ENCODE measurements at regions not wholly inside any gene's neighbourhood (a gene's known extent, or its start where the extent isn't known, plus 50 kb on each side); places are given as distances from the start of the nearest gene placed in this dataset.

DNA sequence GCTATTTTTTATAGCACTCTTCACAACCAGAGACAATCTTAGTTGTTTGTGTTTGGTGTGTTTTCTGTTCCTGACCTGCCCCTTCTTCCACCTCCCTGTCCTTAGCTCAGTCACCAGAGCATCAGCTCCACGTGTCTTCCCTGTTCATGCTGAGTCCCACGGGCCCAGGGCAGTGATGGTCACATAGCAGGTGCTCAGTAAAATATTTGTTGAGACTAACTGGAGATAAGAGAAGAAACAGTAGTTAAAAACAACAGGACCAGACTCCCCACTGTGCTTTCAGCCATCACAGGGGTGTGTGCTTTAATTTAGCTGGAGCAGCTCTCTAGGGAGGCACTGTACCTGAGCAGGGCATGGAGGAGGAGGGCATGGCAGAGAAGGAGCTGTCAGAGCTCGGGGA is 307.3 kb upstream of the ZNF32 start:
- intact Hi-C loops (cut with DNase I), result no loop called here
- TF ChIP-seq POLR2A (IDR thresholded peaks at IDR 0.05; ENCODE audit: low read depth) (no peak), EP300 (IDR thresholded peaks at IDR 0.05) (no peak), POLR2AphosphoS5 (IDR thresholded peaks at IDR 0.05) (no peak)
- WGBS, result 77% methylated on average over 3 of the region's 3 CpGs

DNA sequence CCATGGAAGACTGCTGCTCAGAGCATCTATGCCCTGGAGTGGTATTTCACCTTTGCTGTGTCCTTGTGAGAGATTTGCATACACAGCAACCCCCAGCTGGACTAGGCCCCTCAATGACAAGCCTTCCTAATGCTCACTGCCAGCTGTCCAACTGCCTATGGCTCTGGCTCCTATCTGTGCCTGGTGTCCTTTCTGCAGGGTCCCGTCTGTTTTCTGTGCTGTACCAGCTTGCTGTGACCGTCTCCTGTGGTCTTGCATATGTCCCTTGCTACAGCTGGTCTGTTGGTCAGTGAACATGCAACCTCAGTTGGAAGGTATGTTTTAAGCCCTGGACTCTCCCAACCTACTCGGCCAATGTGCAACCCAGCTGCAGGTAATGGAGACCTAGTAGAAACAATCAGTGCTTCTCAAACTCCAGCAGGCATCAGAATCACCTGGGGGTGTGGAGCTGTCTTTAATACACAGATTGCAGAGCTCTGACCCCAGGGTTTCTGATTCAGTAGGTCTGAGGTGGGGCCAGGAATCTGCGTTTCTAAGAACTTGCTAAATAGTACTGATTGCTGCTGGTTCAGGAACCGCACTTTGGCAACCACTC is 306.4 kb upstream of the ZNF32 start:
- Histone ChIP-seq H3K36me3 (no peaks in the 10 kb centered on the region), H3K27me3 (no peaks in the 10 kb centered on the region), H3K4me3 (no peak overlapping the region), H3K4me1 (no peaks in the 10 kb centered on the region), H3K27ac (replicated peaks in 1 of 4) (no peak overlapping the region), H3K9me3 (peaks cover 0 to 5% (median 2%) of the 10 kb centered on the region in 4 donors)
- WGBS, result 94% methylated on average over 5 of the region's 5 CpGs
- peak; percentile 86 for DNase-seq (ENCODE audit: extremely low spot score)
- intact Hi-C loops (cut with DNase I), result no loop called here
- TF ChIP-seq, protein P1, sequence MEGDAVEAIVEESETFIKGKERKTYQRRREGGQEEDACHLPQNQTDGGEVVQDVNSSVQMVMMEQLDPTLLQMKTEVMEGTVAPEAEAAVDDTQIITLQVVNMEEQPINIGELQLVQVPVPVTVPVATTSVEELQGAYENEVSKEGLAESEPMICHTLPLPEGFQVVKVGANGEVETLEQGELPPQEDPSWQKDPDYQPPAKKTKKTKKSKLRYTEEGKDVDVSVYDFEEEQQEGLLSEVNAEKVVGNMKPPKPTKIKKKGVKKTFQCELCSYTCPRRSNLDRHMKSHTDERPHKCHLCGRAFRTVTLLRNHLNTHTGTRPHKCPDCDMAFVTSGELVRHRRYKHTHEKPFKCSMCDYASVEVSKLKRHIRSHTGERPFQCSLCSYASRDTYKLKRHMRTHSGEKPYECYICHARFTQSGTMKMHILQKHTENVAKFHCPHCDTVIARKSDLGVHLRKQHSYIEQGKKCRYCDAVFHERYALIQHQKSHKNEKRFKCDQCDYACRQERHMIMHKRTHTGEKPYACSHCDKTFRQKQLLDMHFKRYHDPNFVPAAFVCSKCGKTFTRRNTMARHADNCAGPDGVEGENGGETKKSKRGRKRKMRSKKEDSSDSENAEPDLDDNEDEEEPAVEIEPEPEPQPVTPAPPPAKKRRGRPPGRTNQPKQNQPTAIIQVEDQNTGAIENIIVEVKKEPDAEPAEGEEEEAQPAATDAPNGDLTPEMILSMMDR (IDR thresholded peaks at IDR 0.05), result no peak
- TF ChIP-seq POLR2A (IDR thresholded peaks at IDR 0.05; ENCODE audit: low read depth) (no peak), POLR2AphosphoS5 (IDR thresholded peaks at IDR 0.05) (no peak), EP300 (IDR thresholded peaks at IDR 0.05) (no peak)

More for the DNA sequence above, 307.3 kb upstream of the ZNF32 start:
- peaks cover 0 to 5% (median 2%) of the 10 kb centered on the region in 4 donors for H3K9me3 ChIP-seq
- no peaks in the 10 kb centered on the region for H3K4me1 ChIP-seq
- no peak overlapping the region for H3K4me3 ChIP-seq
- H3K27ac ChIP-seq (replicated peaks in 1 of 4), result no peak overlapping the region
- H3K27me3 ChIP-seq, result no peaks in the 10 kb centered on the region
- DNase-seq (ENCODE audit: extremely low spot score), result peak; percentile 75
- no peaks in the 10 kb centered on the region for H3K36me3 ChIP-seq

DNA sequence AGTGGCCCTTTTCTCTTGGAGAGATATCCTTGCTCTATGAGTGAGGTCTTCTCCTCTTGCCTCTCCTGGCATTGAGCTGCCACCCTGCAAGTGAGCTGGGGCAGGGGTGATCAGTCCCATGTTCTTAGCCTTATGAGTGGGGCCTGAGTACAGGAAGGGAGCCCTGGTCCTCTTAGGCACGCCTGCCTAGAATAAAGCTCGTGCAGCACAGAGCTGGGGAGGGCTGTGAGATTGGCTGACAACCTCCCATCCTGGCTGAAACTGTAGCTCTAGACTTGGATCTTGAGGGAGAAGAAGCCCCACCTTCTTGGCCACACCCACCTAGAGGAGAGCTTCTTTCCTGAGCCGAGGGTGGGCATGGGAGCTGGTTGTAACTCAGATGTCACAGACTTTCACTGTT is 305.0 kb upstream of the ZNF32 start:
- WGBS, result 81% methylated on average over 3 of the region's 3 CpGs
- H3K9me3 ChIP-seq, result peaks cover 0 to 5% (median 2%) of the 10 kb centered on the region in 4 donors
- peak; percentile 60 for DNase-seq (ENCODE audit: extremely low spot score)
- no peaks in the 10 kb centered on the region for H3K36me3 ChIP-seq
- intact Hi-C loops (cut with DNase I), result no loop called here
- no peaks in the 10 kb centered on the region for H3K4me1 ChIP-seq
- no peak overlapping the region for H3K4me3 ChIP-seq
- no peaks in the 10 kb centered on the region for H3K27me3 ChIP-seq
- no peak overlapping the region for H3K27ac ChIP-seq (replicated peaks in 1 of 4)
- TF ChIP-seq POLR2AphosphoS5 (IDR thresholded peaks at IDR 0.05), result no peak

DNA sequence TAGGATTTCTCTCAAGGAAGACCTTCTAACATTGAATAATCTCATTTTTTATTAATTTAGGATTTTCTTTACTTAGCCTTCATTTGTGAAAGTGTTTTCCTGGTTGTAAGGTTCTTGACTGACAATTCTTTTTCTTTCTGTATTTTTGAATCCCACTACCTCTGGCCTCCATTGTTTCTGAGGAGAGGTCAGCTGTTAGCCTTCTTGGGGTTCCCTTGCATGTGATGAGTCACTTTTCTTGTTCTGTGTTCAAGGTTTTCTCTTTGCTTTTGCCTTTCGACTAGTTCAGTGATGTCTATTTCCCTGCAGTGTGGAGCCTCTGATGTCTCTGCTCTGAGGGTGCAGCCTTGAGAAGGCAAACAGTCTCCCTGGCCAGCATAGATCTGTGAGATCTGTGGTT is 304.1 kb upstream of the ZNF32 start:
- TF ChIP-seq, protein P1 (IDR thresholded peaks at IDR 0.05), result no peak
- TF ChIP-seq POLR2AphosphoS5 (IDR thresholded peaks at IDR 0.05), result no peak
- no peak for TF ChIP-seq EP300 (IDR thresholded peaks at IDR 0.05)
- TF ChIP-seq POLR2A (IDR thresholded peaks at IDR 0.05; ENCODE audit: low read depth), result no peak
- intact Hi-C loops (cut with DNase I), result no loop called here
- H3K36me3 ChIP-seq, result no peaks in the 10 kb centered on the region
- H3K27ac ChIP-seq (replicated peaks in 1 of 4), result no peak overlapping the region
- H3K27me3 ChIP-seq, result no peaks in the 10 kb centered on the region
- peak; percentile 47 for DNase-seq (ENCODE audit: extremely low spot score)
- H3K9me3 ChIP-seq, result peaks cover 0 to 5% (median 2%) of the 10 kb centered on the region in 4 donors
- H3K4me1 ChIP-seq, result no peaks in the 10 kb centered on the region
- 95% methylated on average over 1 of the region's 1 CpG for WGBS
- H3K4me3 ChIP-seq, result no peak overlapping the region

- no peak for DNase-seq (ENCODE audit: extremely low spot score)
- TF ChIP-seq POLR2AphosphoS5 (IDR thresholded peaks at IDR 0.05) (no peak), EP300 (IDR thresholded peaks at IDR 0.05) (no peak), POLR2A (IDR thresholded peaks at IDR 0.05; ENCODE audit: low read depth) (no peak)
- TF ChIP-seq, protein P1 (IDR thresholded peaks at IDR 0.05), result no peak
- H3K4me1 ChIP-seq, result no peaks in the 10 kb centered on the region
- 60% methylated on average over 4 of the region's 4 CpGs for WGBS
- no peak overlapping the region for H3K4me3 ChIP-seq
- H3K27me3 ChIP-seq, result no peaks in the 10 kb centered on the region
- H3K27ac ChIP-seq (replicated peaks in 1 of 4), result no peak overlapping the region
- H3K9me3 ChIP-seq, result peaks cover 0 to 5% (median 2%) of the 10 kb centered on the region in 4 donors
- no peaks in the 10 kb centered on the region for H3K36me3 ChIP-seq
- intact Hi-C loops (cut with DNase I), result no loop called here
These were observed 300.7 kb upstream of the ZNF32 start for GRCh38 chr10:43949351-43949750.

- 96% methylated on average over 10 of the region's 10 CpGs for WGBS
- DNase-seq (ENCODE audit: extremely low spot score), result peak; percentile 64
- Histone ChIP-seq H3K4me3 (no peak overlapping the region), H3K36me3 (no peaks in the 10 kb centered on the region), H3K27me3 (no peaks in the 10 kb centered on the region), H3K9me3 (no peaks in the 10 kb centered on the region), H3K4me1 (peaks cover 8 to 12% (median 9%) of the 10 kb centered on the region in 4 donors), H3K27ac (replicated peaks in 1 of 4) (no peak overlapping the region)
- TF ChIP-seq POLR2A (IDR thresholded peaks at IDR 0.05; ENCODE audit: low read depth), result no peak
- intact Hi-C loops (cut with DNase I), result no loop called here
These were observed 297.8 kb upstream of the ZNF32 start for GRCh38 chr10:43946445-43946844.
